Activated CD8-positive, alpha-beta T cell treated with anti-CD3 and anti-CD28 coated beads, Interleukin-2, amount 10 ng/mL, durations not matched to agents 7 days and 5 days (primary cell): ENCODE measurements at regions not wholly inside any gene's neighbourhood (a gene's known extent, or its start where the extent isn't known, plus 50 kb on each side); places are given as distances from the start of the nearest gene placed in this dataset.

Experiments
- ATAC-seq: fragments of 150-1000 bp; cut with Tn5 transposase; one replicate; pipeline ENCODE4 v1.10.0; 2021; ENCODE audit warnings: moderate library complexity
- CTCF ChIA-PET: fragments of 350-600 bp; sonication (Branson Sonifier 250); formaldehyde crosslinking; loops from one replicate; lab custom pipeline; 2021; ENCODE audit warnings: antibody characterized with exemption; lab: Charles Lee
- POLR2A ChIA-PET: fragments of 350-600 bp; sonication (Branson Sonifier 250); formaldehyde crosslinking; loops from one replicate; lab custom pipeline; 2021; ENCODE audit warnings: antibody characterized with exemption; lab: Charles Lee
- DNase-seq: peaks from one replicate; pipeline ENCODE4 v3.0.0-alpha.2; 2020
- H3K27ac Mint-ChIP-seq: one replicate; pipeline ENCODE4 v1.8.0; 2021; ENCODE audit warnings: mild to moderate bottlenecking, mixed read lengths
- H3K27me3 Mint-ChIP-seq: one replicate; pipeline ENCODE4 v1.8.0; 2021; ENCODE audit warnings: low read depth, mixed read lengths
- H3K36me3 Mint-ChIP-seq: one replicate; pipeline ENCODE4 v1.8.0; 2021; ENCODE audit warnings: low read depth, mixed read lengths
- H3K4me1 Mint-ChIP-seq: one replicate; pipeline ENCODE4 v1.8.0; 2021; ENCODE audit warnings: low read depth, mixed read lengths
- H3K4me3 Mint-ChIP-seq: one replicate; pipeline ENCODE4 v1.8.0; 2021; ENCODE audit warnings: mild to moderate bottlenecking, mixed read lengths
- H3K9me3 Mint-ChIP-seq: one replicate; pipeline ENCODE4 v1.8.0; 2022; ENCODE audit warnings: mixed read lengths; ENCODE audit not compliant: insufficient read depth

GRCh38 chr7:46833197-46833596 is 748.7 kb downstream of the TNS3 start:
- POLR2A ChIA-PET, result no interaction called here
- Mint-ChIP-seq H3K36me3 (no peaks in the 10 kb centered on the region), H3K4me3 (no peak overlapping the region), H3K9me3 (peaks cover 15% of the 10 kb centered on the region), H3K4me1 (no peaks in the 10 kb centered on the region), H3K27me3 (no peaks in the 10 kb centered on the region), H3K27ac (no peak overlapping the region)
- ATAC-seq (no peak), DNase-seq (no peak)
- CTCF ChIA-PET, result no interaction called here

DNA sequence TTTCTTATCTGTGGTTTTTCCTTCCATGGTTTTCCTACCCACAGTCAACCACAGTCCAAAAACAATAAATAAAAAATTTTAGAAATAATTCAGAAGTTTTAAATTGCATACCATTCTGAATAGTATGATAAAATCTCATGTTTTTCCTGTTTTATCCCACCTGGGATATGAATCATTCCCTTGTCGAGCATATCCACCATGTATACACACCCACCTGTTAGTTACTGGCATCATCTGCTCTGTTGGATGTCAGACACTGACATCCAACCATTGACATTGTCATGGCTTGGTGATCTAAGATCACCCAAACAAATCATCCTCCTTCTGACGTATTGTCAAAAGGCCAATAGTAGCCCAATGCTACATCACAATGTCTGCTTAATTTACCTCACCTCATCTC is 749.8 kb downstream of the TNS3 start:
- CTCF ChIA-PET, result no interaction called here
- Mint-ChIP-seq H3K4me1 (no peaks in the 10 kb centered on the region), H3K36me3 (no peaks in the 10 kb centered on the region), H3K27ac (no peak overlapping the region), H3K4me3 (no peak overlapping the region), H3K9me3 (peaks cover 15% of the 10 kb centered on the region), H3K27me3 (no peaks in the 10 kb centered on the region)
- POLR2A ChIA-PET, result no interaction called here
- DNase-seq (no peak), ATAC-seq (no peak)

GRCh38 chr7:46819819-46820218 is 762.1 kb downstream of the TNS3 start:
- DNase-seq (no peak), ATAC-seq (no peak)
- peaks cover 21% of the 10 kb centered on the region for H3K9me3 Mint-ChIP-seq
- H3K4me1 Mint-ChIP-seq, result no peaks in the 10 kb centered on the region
- CTCF ChIA-PET, result no interaction called here
- no peak overlapping the region for H3K27ac Mint-ChIP-seq
- POLR2A ChIA-PET, result no interaction called here
- no peaks in the 10 kb centered on the region for H3K27me3 Mint-ChIP-seq
- H3K36me3 Mint-ChIP-seq, result no peaks in the 10 kb centered on the region
- H3K4me3 Mint-ChIP-seq, result no peak overlapping the region

GRCh38 chr7:46814516-46815250 is 767.2 kb downstream of the TNS3 start:
- ChIA-PET CTCF (no interaction called here), POLR2A (no interaction called here)
- Mint-ChIP-seq H3K4me1 (no peaks in the 10 kb centered on the region), H3K27ac (no peak overlapping the region), H3K36me3 (no peaks in the 10 kb centered on the region), H3K9me3 (peaks cover 16% of the 10 kb centered on the region), H3K4me3 (no peak overlapping the region), H3K27me3 (no peaks in the 10 kb centered on the region)
- DNase-seq (no peak), ATAC-seq (no peak)

DNA sequence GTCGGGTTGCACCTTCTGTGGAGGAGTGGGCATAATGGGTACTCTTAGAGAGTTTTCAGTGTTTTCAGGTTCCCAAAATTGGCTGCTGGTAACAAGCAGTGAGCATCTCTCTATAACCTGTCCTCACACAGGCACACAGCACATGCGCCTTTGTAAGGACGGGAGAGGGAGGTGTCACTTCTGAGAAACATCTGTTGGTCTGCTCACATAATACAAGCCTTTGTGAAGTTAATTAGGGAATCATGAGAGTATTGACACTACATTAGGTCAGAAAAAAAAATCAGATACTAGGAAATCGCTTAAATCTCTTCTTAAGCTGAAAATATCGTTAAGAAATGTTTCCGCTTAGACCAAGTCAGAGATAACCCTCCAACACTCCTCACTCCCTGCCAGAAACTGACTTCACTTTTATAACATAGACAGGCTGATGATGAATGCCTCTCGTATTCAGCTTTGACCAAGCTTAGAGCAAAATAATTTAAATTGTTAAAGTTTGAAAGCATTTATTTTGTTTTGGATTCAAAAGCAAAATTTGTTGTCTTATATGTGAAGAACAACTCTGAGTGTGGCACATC is 769.7 kb downstream of the TNS3 start:
- H3K4me3 Mint-ChIP-seq, result no peak overlapping the region
- ChIA-PET CTCF (no interaction called here), POLR2A (no interaction called here)
- no peaks in the 10 kb centered on the region for H3K36me3 Mint-ChIP-seq
- no peak for DNase-seq
- ATAC-seq, result no peak
- H3K4me1 Mint-ChIP-seq, result no peaks in the 10 kb centered on the region
- no peak overlapping the region for H3K27ac Mint-ChIP-seq
- no peaks in the 10 kb centered on the region for H3K27me3 Mint-ChIP-seq
- H3K9me3 Mint-ChIP-seq, result peaks cover 5% of the 10 kb centered on the region

GRCh38 chr7:46811529-46811928 is 770.4 kb downstream of the TNS3 start:
- DNase-seq (no peak), ATAC-seq (no peak)
- Mint-ChIP-seq H3K4me3 (no peak overlapping the region), H3K4me1 (no peaks in the 10 kb centered on the region), H3K27ac (no peak overlapping the region), H3K36me3 (no peaks in the 10 kb centered on the region), H3K27me3 (no peaks in the 10 kb centered on the region), H3K9me3 (peaks cover 2% of the 10 kb centered on the region)
- POLR2A ChIA-PET, result no interaction called here
- CTCF ChIA-PET, result no interaction called here

DNA sequence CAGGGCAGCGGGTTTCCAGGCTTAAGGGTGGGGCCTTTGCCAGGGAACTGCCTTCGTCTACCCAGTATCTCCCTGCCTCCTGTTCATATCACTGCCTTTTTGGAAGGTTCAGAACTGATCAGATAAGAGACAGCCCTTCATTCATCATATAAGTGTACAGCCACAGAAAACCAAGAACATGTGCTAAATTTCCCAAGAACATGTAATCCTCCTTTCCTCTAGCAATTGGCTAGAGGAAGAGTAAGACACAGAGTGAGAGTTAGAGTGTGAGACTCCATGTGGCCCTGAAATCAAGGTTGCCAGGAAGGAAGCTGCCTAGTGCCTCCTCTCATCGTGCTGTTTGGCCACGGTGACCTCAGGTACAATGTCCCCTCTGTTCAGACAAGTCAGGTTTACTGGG is 770.9 kb downstream of the TNS3 start:
- no peaks in the 10 kb centered on the region for H3K27me3 Mint-ChIP-seq
- H3K9me3 Mint-ChIP-seq, result no peaks in the 10 kb centered on the region
- H3K4me1 Mint-ChIP-seq, result no peaks in the 10 kb centered on the region
- no peak overlapping the region for H3K27ac Mint-ChIP-seq
- H3K36me3 Mint-ChIP-seq, result no peaks in the 10 kb centered on the region
- no peak overlapping the region for H3K4me3 Mint-ChIP-seq
- POLR2A ChIA-PET, result no interaction called here
- ATAC-seq (no peak), DNase-seq (no peak)
- CTCF ChIA-PET, result no interaction called here

GRCh38 chr7:46809886-46810285 is 772.0 kb downstream of the TNS3 start:
- CTCF ChIA-PET, result no interaction called here
- no peaks in the 10 kb centered on the region for H3K36me3 Mint-ChIP-seq
- no peak overlapping the region for H3K27ac Mint-ChIP-seq
- H3K27me3 Mint-ChIP-seq, result no peaks in the 10 kb centered on the region
- no peak overlapping the region for H3K4me3 Mint-ChIP-seq
- no peak for DNase-seq
- no peaks in the 10 kb centered on the region for H3K4me1 Mint-ChIP-seq
- no peaks in the 10 kb centered on the region for H3K9me3 Mint-ChIP-seq
- POLR2A ChIA-PET, result no interaction called here
- no peak for ATAC-seq

GRCh38 chr7:46806856-46807255 is 775.1 kb downstream of the TNS3 start:
- no peak overlapping the region for H3K4me3 Mint-ChIP-seq
- ChIA-PET CTCF (no interaction called here), POLR2A (no interaction called here)
- no peak for ATAC-seq
- H3K27me3 Mint-ChIP-seq, result no peaks in the 10 kb centered on the region
- no peaks in the 10 kb centered on the region for H3K4me1 Mint-ChIP-seq
- DNase-seq, result no peak
- H3K27ac Mint-ChIP-seq, result no peak overlapping the region
- H3K36me3 Mint-ChIP-seq, result no peaks in the 10 kb centered on the region
- H3K9me3 Mint-ChIP-seq, result no peaks in the 10 kb centered on the region

GRCh38 chr7:46802479-46802878 is 779.4 kb downstream of the TNS3 start:
- no peaks in the 10 kb centered on the region for H3K27me3 Mint-ChIP-seq
- H3K4me1 Mint-ChIP-seq, result no peaks in the 10 kb centered on the region

GRCh38 chr7:46791188-46791587 is 790.7 kb downstream of the TNS3 start:
- no peaks in the 10 kb centered on the region for H3K36me3 Mint-ChIP-seq
- DNase-seq, result no peak
- no peak overlapping the region for H3K4me3 Mint-ChIP-seq
- no peaks in the 10 kb centered on the region for H3K9me3 Mint-ChIP-seq
- no peak for ATAC-seq
- H3K4me1 Mint-ChIP-seq, result no peaks in the 10 kb centered on the region
- no peak overlapping the region for H3K27ac Mint-ChIP-seq
- ChIA-PET CTCF (no interaction called here), POLR2A (no interaction called here)
- no peaks in the 10 kb centered on the region for H3K27me3 Mint-ChIP-seq

More at GRCh38 chr7:46802479-46802878, 779.4 kb downstream of the TNS3 start:
- ATAC-seq, result no peak
- Mint-ChIP-seq H3K9me3 (peaks cover 8% of the 10 kb centered on the region), H3K4me3 (no peak overlapping the region), H3K36me3 (no peaks in the 10 kb centered on the region), H3K27ac (no peak overlapping the region)
- DNase-seq, result no peak
- ChIA-PET POLR2A (no interaction called here), CTCF (no interaction called here)

- POLR2A ChIA-PET, result no interaction called here
- H3K27me3 Mint-ChIP-seq, result no peaks in the 10 kb centered on the region
These were observed 794.9 kb downstream of the TNS3 start for GRCh38 chr7:46786995-46787394.

More at GRCh38 chr7:46786995-46787394, 794.9 kb downstream of the TNS3 start:
- H3K4me1 Mint-ChIP-seq, result no peaks in the 10 kb centered on the region
- H3K4me3 Mint-ChIP-seq, result no peak overlapping the region
- no peaks in the 10 kb centered on the region for H3K36me3 Mint-ChIP-seq
- CTCF ChIA-PET, result interaction anchor here (0.7 kb wide), 1 partner anchor 28 kb away, joined by 3 read pairs; no protein-coding TSS in a partner anchor
- no peaks in the 10 kb centered on the region for H3K9me3 Mint-ChIP-seq
- no peak overlapping the region for H3K27ac Mint-ChIP-seq
- ATAC-seq (no peak), DNase-seq (no peak)
